HG03457 (cell line): ENCODE measurements at regions not wholly inside any gene's neighbourhood (a gene's known extent, or its start where the extent isn't known, plus 50 kb on each side); places are given as distances from the start of the nearest gene placed in this dataset.

ENCODE experiments used
- ATAC-seq: cut with Tn5 transposase; IDR thresholded peaks from one replicate; pipeline ENCODE4 v1.9.1; 2021; ENCODE audit warnings: moderate number of reproducible peaks; ENCODE audit not compliant: unreplicated experiment

DNA sequence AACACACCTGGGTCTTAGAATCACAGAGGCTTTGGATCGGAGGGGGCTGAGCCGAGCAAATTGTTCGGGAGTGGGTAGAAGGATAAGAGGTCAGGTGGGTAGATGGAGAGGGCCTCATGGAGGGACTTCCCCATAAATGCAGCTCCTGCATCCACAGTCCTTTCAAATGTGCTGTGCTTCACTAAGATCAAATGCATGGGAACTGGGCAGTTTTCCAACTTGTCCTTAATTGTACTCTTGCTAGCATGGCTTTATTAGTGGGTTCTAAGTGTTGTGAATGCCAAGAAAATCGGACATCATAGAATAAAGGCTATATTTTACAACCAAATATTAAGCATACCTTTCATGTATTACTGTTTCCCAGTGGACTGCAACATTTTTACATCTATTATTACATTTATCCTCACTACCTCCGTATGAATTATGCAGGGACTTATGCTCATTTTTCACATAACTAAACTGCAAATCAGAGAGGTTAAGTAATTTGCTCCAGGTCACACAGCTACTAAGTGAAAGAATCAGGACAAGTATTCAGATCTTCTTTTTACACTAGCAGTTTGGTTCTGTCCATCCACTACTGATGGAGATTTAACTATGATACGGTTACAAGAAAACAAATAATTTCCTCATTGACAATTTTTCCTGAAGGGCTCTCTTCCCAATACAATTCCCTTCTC is 174.5 kb upstream of the RUNX1 start:
- ATAC-seq: no peak

DNA sequence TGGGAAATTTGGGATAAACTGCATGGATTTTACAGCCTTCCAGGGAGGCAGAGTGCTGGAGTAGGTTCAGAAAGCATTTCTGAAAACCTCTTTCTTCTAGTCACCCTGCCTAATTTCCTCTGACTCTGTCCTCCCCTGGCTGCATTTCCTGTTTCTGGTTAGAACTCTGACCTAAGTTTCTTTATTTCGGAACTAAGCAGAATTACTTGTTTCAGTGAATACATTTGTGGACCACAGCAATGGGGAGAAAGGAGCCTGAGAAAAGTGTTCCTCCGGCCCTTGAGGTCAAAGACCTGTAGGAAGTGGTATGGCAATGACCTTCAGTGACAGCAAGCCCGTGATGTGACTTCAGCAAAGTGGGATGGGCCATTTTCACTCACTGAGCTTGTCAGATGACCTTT is 173.4 kb upstream of the RUNX1 start:
- peak; percentile 32 for ATAC-seq

DNA sequence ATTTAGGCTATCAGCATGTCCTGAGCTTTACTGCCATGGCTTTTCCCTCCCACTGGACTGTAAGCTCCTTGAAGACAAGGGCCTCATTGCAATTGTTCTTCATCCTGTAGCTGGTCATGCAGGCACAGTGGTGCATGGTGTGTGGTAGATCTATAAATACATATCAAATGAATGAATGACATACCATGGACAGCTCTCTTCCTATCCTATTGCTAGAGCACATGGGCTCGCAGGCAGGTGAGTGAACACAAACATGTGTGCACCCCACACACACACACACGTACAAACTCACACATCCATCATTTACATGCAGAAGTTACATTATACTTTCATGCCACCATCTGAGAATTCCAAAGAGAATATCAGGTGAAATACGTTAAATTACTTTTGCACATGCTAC is 172.9 kb upstream of the RUNX1 start:
- no peak for ATAC-seq

DNA sequence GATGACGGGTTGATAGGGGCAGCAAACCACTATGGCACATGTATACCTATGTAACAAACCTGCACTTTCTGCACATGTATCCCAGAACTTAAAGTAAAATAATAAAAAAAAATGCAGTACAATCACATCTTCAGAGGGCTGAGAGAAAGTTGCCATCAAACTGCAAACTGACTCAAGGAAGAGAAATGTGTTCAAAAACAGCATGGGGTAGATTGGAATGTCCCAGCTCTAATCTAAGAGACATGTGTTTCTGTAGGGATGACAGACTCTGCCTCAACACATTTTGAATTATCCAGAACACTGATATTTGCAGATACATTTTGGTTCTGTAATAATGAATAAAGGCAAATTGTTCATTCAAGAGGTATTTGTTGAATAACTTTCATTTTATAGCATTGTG is 171.2 kb upstream of the RUNX1 start:
- no peak for ATAC-seq

DNA sequence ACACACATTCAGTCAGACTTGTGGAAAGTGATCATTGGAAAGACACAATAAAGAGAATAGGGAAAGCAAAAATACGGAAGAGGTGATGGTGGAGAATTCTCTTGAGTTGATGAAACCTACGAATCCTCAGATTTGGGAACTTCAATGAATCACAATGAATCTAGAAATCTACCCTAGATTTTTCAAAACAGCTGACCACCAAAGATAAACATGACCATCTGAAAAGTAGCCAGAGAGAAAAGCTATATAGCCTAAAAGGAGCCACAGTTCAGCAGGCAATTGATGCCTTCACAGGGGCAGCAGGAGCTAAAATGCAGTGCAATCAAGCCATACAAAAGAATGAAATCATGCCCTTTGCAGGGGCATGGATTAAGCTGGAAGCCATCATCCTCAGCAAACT is 170.6 kb upstream of the RUNX1 start:
- no peak for ATAC-seq

DNA sequence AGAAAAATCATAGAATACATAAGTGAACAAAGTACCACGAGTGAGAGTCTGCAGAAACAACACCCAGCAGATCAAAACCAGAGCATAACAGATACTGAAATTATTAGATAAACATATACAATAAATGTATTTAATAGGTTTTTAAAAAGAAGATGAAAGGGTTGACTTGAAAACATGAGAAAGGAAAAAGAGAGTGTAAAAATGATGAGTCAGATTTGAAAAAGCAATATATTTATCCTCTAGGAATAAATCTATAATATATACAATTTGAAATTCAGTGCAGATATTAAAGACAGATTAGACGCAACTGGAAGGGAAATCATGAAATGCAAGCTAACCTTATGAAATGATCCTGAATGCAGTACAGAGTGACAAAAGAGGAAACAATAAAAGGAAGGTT is 170.2 kb upstream of the RUNX1 start:
- no peak for ATAC-seq

DNA sequence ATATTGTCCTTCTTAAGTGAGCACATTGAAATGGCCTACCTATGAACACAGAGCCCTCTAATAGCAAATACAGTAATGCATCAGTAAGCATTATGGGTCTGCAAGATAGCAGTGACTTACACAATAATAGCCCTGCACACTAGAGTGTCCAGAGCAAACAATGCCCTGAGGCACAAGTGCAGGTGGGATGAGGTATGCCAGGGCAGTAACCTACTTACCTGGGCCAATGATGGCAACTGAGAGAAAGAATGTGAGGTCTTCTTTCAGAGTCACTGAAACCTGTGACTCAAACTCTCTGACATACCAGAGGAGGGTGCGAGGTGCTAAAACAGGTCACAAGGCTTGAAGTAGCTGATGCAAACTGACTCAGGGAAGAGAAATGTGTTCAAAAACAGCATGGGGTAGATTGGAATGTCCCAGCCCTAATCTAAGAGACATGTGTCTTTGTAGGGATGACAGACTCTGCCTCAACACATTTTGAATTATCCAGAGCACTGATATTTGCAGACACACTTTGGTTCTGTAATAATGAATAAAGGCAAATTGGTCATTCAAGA is 168.5 kb upstream of the RUNX1 start:
- no peak for ATAC-seq

DNA sequence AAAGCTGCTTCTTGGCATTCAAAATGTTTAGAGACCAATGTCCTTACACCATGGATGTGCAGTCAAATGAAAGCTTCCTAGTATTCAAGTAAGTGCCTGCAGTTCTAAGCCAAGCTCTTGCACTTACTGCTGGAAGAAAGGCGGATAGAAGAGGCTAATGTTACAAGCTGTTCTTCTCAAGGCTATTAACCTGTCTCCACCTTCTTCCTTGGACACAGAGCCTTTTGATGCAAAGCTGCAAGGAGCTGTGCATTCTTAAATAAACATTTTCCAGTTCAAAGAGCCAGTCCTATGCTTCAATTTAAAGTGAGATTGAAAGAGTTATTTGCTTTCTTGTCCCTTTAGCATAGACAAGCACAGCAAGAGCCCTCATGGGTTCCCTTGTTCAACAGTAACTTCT is 167.9 kb upstream of the RUNX1 start:
- ATAC-seq: no peak

DNA sequence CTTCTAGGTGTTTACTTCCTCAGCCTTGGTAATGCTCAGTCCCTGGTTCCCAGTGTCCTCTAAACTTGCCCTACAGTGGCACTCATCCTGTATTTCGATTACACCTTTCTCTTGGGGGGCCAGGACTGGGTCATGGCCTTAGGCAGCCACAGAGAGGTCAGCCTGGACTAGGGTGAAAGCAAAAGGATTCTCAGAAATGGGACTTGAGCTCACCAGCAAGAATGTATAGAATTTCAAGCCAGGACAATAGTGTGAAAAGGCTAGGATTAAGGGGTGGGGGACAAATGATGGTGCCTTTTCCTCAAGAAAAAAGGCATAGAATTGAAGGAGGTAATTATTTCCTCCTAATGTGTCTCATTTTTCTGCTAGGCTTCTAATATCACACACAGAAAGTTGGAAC is 166.8 kb upstream of the RUNX1 start:
- ATAC-seq: no peak

DNA sequence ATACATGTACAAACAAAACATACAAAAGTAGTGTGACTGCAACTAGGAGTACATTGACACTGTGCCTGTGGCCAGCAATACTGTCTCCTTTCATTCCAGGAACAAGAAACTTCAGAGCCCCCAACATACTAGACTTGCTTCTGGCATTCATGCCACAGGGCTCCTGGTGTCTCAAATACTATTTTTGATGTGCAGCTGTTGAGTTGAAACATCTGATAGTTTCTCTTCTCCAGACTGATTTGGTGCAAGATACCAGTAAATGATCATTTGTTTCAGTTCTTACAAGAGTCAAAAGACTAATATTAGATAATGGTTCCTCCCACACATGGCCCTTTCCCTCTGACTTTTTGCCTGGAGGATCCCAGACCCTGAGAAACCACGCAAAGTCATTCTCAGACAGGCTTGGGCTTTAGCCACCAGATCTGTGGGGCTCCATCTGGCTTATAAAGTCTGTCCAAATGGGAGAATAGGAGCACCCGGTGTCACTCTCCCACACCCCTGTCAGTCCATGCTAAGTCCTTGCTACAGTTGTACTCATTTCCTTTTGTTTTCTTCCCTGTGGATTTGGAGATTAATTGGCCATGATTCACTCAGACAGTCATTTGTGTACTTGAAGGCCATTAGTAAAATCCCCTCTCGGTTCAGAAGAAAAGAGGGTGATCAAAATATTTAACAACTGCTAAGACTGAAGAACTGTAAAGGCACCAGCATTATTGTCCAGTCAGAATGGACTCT is 163.5 kb upstream of the RUNX1 start:
- ATAC-seq: no peak

DNA sequence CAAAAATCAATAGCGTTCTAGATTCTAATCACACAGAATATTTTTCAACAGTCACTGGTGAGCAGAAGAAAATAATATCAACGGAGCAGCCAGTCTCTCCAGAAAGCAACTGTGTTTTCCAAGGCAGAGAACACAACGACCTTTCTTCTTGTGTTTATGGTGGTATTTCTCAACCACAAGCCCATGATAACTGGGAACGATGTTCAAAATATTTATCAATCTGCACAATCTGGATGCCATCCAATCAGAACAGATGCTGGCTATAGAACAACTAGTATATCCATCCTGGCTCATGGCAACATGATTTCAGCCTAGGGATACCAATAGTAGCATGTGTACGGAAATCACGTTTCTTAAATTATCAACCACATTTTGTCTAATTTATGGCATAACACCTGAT is 162.7 kb upstream of the RUNX1 start:
- ATAC-seq: no peak

DNA sequence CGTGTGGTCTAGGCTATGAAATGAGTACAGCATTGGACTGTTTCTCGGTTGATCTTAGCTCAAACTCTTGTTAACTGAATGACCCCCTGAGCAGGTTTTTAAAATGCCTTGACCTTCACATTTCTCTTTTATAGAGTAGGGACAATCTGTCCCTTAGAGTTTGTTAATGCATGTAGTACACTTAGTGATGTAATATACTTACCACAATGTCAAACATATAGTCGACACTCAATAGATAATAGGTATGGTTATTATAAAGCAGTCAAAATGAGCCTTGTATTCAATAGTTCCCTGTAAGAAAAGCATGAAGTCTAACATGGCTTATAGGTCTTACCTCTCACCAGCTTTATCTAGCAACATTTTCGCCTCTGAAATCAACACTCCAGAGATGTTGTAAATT is 161.0 kb upstream of the RUNX1 start:
- ATAC-seq: no peak

DNA sequence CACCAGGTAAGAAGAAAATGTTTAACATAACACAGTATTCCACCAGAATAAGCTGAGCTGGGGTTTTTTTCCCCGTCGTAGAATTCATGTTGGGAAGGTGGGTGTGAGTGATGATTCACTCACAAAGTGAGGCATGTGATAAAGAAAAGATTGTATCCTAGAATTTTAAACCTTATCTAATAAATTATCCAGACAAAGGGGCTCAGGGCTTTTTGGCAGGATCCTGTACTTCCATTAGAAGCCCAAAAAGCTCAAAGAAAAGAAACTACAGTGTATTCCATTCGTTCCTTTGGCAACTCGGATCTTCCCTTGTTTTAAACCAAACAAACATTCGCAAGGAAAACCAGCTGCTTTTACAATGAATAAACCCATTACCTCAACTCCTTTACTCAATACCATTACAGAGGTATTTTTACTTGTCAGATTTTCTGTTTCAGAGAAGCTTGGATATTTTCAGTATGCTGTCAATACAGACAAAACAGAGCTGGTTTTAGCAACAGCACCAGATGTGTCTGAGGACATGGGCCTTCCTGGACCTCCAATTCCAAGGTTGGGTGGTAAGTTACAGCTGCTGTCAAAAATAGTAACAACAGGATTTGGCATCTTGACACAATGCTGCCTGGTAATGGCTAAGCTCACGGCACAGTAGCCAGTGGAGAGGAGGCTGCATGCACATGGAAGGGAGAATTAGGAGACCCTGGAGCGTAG is 159.9 kb upstream of the RUNX1 start:
- no peak for ATAC-seq

DNA sequence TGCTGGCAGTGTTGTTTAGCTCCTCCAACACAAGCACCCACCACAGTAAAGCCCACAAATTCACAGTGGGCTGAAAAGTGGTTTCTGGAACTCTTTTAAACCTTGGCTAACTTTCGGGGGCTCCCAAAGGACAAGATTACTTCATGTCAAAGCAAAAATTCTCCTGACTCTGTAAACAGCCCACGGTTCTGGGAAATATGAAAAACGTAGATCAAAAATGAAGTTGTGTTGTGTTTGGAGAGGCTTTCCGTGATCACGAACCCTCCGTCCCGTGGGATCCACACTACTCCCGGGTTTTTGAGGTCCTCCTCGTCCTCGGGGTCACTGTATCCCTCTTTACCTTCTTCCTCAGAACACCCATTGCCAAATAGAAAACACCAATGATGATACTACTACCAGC is 159.0 kb upstream of the RUNX1 start:
- no peak for ATAC-seq

DNA sequence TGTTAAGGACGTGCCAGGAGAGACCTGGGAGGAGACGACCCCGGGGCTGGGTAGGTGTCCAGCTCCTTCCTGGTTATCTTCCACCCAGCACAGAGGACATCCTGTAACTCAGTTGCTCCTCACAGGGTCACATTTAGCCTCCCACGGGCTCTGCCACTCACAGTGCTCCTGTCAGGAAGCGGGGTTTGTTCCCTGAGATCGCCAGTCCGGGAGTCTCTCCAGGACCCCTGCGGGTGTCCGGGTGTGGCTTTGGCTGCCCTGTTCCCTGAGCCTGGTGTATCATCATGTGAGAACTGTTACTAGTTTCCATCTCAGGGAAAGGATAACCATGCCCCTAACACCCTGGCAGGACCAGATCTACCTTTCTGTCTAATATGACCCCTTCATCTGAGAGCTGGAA is 158.2 kb upstream of the RUNX1 start:
- no peak for ATAC-seq

DNA sequence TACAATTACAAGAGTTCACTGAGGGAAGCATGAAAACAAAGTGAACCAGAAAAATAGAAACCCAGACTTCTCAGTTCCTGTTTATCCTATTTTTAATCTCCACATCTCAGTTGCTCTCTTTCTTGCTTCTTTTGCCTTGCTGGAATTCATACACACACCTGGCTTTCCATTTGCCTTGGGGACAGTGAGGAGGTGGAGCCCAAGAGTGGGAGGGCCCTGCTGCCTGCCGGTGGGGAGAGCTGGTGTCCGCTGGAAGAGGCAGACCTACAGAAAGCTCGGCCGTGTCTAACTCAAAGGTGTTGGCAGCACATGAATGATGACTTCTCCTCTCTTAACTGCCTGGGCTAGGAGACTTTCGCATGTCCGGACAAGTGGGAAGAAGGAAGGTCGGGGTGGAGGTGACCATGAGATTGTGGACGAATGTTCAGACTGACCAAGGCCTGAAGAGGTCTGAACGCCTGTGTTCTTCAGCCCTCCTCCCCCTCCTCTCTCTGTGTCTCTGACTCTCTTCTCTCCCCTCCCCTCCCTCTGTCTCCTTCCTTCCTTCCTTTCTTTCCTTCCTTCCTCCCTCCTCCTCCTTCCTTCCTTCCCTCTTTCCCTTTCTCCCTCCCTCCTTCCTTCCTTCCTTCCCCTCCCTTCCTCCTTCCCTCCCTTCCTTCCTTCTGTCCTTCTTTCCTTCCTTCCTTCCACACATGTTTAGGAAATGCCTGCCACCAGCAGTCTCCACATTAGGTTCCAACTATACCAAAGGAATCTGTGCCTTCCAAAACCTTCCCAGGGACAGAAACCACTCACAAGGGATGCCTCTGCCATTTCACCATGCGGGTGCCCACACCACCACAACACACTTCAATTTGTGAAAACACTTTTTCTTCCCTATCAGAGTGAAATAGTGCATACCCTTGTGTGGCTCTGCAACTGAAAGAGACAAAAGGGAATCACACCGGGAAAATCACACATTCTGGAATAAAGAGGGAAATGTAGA is 157.3 kb upstream of the RUNX1 start:
- ATAC-seq: no peak

DNA sequence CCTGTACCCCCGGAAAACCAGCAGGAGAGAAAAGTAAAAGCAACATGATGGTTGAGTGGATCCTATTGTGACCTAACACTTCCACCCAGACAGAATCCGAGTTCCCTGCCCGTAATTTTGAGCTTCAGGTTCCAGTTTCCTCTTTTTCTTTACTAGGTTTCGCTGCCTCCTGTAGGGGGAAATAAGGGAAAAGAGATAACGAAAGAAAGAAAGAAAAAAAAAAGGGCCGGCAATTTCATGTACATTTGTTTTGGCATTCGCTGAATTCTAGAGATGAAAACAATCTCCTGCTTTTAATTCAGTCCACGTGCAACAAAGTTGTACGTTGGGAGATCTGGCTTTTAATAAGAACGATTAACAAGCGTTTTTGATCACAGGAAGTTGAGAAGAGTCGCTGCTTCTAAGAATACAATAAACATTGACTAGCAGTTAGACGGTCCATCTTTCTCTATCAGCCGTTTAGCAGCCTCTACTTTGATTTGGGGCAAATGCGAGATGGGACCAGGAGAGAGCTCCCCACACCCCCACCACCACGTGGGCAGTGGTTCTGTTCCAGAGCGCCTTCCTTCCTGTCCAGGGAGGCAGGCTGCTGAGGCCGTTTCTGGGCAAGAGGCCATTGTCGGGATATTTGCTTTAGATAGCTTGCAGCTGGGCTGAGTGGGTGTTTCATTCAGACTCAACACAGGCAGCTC is 155.9 kb upstream of the RUNX1 start:
- ATAC-seq: no peak

DNA sequence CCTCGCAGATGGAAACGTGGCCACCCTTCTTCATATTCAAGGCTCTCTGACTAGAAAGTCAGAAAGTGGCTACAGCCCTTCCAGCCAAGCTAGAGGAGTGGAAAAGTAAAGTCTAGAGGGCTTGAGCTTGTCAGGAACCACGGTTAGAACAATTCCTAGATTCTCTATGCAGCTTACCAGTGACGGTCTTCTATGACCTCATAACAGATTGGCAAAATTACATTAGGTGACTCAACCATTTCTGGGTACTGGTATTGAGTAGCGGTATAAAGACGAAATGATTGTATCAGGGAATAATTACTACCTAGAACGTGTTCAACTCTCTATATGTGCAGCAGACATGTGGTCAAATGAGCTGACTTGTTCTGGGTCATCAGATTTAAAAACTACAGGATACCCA is 155.0 kb upstream of the RUNX1 start:
- ATAC-seq: no peak

DNA sequence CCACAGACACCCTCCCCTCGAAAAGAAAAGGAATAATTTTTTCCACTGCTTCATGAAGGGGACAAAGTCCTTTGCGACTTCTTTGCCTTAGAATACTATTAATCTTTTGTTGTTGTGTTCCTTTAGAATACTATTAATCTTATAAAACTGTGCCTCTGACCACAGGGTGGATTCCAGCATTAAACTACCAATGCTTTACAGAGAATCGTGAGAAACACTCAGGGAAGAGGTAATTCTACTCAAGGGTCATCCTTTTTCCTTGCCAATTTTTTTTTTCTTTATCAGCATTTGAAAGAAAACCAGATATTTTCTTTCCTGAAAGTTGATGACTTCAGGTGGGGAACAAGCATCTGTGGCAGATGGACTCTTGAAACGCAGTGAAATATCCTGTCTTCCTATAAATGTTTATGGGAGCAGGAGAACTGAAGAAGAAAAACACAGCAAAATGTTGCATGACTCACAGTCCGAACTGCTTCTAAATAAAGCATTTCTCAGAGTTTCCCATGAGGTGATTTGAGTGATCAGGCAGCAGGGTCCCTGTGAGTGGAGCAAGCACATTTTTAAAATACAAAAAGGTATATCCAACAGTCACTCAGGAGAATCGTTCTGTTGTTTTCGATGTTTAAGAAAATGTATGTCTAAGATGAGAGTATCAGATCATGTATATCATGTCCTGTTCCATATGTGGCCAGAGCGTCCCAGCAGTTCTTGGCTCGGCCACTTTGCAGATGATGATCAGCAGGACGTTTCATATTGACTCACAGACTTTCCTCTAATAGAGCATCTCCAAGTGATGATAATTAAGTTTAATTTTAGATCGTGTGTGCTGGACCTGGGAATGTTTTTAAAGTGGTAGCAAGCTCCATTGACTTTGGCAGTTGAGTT is 154.2 kb upstream of the RUNX1 start:
- ATAC-seq: no peak
